GM19351 (cell line): ENCODE measurements at regions not wholly inside any gene's neighbourhood (a gene's known extent, or its start where the extent isn't known, plus 50 kb on each side); places are given as distances from the start of the nearest gene placed in this dataset.

Experiments used
- ATAC-seq: cut with Tn5 transposase; IDR thresholded peaks from one replicate; pipeline ENCODE4 v1.9.1; 2021; ENCODE audit warnings: mild to moderate bottlenecking, moderate library complexity; ENCODE audit not compliant: unreplicated experiment

DNA sequence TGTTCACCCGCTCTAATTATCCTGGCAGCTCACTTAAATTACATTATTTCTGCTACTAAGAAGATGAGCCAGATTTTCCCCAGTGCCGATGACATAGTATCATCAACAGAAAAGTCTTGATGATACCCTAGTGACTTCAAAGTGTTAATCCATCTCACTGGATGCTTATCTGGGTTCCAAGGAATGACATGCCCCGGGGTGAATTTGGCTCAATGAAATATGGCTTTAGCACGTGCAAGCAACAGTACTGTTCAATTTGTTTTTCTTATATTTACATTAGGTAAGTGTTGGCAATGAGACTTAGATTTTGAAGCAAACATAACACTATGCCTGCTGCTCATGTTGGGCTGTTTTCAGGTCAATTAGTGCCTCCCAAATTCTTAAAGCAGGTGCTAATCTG is 548.2 kb upstream of the SLITRK1 start:
- no peak for ATAC-seq

DNA sequence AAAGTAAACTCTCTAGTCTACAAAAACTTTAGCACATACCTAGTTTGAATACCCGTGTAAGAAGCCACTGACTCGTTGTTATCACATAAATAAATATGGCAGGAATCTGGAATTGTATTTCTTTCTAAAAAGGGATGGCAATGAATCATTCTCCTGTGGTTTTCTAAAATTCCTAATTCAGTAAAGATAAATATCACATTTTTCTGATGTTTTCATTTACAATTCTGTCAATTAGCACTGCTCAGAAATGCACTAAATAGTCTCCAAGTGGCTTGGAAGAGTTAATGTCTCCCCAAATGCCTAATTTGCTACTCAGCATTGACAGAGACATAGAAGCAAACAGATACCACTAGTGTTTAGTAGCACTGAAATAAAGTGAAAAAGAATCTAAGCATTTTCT is 547.7 kb upstream of the SLITRK1 start:
- no peak for ATAC-seq

DNA sequence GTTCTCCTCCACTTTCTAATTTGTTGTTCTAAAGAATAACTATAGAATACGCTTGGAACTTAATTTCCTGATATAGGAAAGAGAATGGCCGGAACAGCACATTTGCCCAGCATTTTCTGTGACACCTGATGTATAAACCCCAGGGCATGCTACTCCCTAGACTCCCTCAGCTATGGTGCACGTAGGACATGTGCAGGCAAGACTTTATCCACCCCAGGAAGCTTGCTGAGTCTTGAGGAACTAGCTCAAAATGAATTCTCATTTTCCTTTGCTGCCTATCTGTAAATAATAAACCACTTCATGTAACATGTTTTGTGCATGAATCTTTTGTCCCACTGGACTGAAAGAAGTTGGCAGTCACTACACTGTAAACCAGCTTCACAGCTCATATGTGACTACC is 535.8 kb upstream of the SLITRK1 start:
- no peak for ATAC-seq

DNA sequence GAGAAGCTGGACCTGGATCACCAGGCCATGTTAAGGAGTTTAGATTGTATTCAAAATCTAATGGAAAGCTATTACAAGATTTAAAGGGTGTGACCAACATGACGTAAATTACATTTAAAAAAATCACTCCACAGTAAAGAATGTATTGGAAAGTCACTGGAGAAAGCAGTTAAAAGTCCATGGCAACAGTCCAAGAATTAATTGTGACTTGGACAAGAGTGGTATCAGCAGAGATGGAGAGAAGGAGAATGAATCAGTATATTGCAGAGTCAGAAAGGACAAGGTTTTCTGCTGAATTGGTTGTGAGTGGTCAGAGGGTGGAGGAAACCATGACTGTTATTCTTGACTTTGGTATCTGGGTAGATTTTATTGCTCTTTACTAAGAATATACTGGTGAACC is 535.1 kb upstream of the SLITRK1 start:
- ATAC-seq, result no peak

DNA sequence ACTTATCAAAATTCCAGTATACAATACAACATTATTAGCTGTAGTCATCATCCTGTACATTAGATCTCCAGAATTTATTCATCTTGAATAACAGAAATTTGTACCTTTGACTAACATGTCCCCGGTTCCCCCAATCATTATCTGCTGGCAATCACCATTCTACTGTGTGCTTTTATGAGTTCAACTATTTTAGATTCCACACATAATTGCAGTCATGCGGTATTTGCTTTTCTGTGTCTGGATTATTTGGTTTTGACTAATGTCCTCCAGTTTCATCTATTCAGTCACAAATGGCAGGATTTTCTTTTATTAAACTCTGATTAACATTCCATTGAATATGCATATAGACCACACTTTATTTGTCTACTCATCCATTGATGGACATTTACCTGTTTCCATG is 530.7 kb upstream of the SLITRK1 start:
- no peak for ATAC-seq

DNA sequence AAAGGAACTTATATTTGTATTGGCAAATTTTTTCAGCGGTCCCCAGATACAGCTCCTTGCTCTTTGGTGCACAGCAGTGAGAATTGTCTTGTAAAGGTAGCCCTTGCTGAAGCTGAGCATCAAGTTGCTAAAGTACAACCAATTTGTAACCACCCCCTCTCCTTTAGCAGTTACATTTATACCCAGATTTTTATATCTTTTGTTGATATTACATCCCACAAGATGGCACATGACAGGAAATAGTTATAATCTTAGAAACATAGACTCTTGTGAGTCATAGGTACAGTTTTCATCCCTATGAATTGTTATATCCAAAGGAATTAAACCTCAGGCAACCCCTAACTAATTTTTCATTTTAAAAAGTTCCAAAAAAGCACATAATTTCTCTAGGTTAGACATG is 523.0 kb upstream of the SLITRK1 start:
- no peak for ATAC-seq

DNA sequence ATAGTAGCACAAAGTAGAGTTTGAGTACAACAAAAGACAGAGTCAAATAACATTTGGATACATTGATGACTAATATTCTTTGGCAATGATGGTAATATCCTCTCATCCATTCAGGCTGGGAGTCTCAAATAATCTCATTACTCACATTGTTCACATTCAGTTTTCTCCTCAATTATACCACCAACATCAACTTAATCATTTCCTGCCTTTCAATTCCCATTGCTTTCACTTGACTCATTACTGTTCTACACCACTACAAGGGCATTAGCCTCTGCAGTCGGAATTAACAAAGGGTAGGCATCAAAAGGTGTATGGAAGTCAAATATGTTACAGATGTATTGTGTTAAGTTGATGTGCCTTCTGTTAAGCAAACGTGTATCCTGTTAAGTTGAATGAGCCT is 518.4 kb upstream of the SLITRK1 start:
- no peak for ATAC-seq

DNA sequence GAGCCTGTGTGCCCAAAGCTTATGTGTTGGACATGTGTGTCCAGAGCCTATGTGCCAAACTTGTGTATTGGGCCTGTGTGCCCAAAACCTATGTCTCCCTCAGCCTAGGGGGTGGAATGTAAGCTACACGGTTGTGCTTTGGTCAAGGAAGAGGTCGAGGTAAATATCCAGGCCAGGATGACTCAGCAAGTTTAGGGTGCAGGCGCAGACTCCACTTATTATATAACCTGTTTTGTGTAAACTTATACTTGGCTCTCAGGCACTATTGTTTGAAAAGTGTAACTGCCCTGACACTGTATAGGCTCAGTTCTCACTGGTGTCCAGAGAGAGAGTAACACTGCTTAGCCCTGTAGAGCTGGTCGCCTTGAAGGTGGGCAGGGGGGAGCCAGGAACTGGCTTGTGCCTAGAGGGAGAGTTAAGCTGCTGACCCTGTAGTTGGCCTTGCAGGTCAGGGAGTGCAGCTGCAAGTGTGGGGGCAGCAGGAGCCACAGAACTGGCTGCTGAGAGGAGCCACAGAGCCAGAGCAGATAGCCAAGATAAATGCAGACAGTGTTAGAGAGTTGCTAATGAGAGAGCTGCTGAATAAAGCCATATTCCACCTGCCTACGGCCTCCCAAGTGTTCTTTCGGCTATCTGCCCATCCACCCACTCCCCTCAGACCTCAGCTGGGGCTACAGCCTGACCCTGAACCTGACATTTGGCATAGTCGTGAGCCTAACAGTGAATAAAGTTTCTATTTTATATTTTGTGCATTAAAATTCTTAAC is 517.2 kb upstream of the SLITRK1 start:
- ATAC-seq, result no peak

DNA sequence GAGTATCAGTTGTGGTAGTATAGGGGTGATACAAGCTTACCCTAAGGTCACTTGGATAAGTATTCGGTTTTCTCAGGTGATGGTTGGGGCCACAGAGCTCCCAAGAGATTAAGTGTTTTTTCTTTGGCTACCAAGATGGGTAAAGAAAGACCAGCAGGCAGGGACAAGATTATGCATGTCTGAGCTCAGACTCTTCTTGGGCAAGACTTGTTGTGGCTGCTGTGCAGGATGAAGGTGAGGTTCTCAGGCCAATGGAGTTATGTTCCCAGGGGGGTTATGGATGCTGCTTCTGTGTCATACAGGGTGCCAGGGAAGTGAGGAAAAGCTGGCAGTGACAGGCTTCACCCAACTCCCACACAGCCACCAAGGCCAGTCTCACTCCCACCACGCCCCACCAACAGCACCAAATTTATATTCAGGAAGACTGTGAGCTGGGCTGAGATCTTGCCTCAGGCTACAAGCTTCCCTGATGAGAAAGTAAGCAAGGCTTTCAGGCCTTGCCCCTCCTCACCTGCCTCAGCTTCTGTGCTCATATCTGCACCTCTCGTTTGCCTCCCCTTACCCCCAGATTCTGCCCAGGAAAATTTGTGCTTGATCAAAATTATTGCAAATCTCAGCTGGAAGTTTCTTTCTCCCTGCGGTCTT is 511.8 kb upstream of the SLITRK1 start:
- no peak for ATAC-seq

DNA sequence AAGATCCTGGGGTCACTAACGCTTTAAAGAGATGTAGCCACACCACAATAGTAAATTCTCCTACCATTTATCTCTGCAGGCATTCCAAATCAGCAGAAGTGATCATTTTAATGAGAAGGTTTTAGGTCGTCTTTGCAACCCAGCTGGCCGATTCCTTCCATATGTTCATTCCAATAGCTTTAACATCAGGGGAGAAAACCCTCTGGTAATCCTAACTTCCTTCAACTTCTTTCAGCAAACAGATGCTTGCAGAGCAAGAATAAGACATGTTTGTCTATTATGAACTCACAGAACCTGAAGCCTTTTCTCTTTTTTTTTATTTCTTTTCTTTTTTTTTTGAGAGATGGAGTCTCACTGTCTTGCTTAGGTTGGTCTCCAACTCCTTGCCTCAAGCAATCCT is 498.6 kb upstream of the SLITRK1 start:
- no peak for ATAC-seq

DNA sequence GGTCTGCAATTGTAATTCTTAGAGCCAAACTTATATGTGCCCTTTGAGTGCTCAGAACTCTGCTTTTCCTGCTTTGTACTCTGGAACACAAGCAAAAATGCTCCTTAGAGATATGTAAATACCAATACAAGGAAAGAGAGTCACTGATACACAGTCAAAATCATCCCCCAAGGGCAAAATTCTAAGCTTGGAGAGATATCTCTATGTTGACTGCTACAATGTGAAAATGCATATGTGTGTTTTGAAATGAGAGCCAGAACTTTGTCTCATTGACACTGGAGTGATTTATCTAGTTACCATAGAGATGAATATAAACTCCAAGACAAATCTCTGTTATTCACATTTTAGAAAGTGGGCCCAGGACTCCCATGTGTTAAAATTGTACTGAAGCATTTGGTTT is 494.8 kb upstream of the SLITRK1 start:
- no peak for ATAC-seq

DNA sequence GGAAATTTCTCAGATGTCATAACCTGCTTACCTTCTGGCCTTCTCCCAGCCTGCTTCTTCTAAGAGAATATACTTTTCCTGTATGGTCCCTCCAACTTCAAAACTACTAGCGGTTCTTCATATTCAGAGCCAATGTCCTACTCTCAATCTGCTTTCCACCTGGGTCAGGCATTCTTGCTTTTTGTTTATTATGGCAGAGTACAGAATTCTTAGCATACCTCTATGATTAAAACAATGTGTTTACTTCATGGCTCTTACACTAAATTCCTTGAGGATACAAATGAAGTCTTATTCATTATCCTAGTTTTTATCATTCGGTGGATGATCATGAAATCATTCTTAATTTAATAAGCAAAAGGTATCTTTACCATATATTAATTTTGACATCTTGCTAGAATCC is 484.2 kb upstream of the SLITRK1 start:
- no peak for ATAC-seq

DNA sequence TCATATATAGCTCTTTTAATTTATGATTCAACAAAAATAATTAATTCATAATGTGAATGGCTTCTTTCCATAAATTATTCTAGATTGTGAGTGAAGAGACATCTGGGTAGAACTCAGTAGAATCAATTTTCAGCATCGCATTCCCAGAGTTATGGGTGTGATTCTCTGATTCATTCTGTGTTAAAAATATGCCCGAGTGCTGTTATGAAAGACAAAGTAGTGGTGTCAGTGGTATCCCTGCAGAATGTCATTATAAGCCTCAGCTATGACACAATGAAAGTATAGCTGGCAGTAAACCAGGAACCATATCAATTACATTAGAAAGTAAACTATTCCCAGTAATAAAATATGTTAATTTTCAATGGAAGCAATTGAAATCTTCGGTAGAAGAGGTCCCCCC is 480.5 kb upstream of the SLITRK1 start:
- ATAC-seq, result no peak

DNA sequence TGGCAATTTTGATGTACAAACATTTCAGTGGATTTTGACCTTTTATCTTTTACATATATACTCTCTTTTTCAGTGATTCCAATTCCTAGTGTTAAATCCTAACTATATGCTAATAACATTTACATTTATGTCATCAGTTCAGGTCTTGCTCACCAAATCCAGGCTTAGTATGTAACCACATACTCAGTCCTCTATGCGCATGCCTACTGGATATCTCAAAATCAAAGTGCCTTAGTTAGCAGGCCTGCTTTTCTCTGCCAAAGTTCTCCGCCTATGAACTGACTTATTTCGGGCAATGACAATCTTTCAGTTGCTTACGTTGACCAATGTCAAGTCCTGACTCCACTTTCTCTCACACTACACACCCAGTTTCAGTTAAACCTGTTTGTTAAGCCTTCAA is 478.5 kb upstream of the SLITRK1 start:
- no peak for ATAC-seq

DNA sequence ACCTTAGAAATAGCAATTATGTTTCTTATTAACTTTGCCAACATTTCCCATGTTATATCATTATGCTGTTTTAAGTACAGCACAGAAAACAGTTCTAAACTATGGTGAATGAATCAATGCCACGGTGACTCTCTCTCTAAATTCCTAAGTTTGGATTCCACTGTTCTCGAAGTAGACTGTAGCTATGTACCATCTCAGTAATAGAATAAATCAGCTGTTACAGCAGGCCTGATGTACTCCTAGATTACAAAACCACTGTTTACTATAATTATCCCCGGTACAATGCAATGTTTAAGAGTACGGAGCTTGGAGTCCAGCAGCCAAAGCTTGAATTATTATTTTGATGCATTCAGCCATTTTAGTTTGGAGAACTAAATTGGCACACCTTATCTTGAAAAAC is 476.3 kb upstream of the SLITRK1 start:
- ATAC-seq, result no peak

DNA sequence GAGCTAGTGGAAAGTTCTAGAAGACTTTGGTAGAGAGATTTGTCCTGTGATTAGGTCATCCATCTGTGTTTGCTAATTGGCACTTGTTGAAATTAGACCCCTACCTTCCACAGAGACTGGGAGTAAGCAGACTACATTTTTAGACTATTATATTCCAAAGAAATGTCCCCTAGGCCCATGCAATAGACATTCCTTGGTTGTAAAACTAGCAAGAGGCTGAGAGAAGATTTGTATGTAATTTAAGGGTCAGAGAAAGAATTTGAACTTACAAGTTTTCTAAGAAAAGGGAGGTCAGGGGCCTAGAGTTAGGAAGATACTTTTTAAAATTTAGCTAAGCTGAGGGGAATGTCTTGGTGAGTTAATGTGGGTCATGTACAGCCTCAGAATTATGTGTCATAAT is 470.7 kb upstream of the SLITRK1 start:
- ATAC-seq, result no peak

DNA sequence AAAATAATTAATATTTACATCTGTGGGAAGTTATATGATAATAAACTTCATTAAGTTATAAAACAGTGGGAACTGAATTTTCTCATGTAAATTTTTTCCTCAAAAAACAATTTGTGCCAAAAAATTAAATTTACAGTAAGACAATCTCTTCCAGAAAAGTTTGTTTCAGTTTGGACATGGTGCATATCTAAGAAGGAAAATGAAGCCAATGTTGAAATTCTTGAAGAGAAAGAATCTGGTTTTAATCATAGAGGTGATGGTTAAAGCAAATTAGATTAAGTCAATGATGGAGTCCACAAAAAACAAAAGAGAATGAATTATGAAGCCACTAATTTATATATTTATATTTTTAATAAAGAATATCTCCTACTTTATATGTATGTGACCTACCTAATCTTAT is 457.2 kb upstream of the SLITRK1 start:
- no peak for ATAC-seq

DNA sequence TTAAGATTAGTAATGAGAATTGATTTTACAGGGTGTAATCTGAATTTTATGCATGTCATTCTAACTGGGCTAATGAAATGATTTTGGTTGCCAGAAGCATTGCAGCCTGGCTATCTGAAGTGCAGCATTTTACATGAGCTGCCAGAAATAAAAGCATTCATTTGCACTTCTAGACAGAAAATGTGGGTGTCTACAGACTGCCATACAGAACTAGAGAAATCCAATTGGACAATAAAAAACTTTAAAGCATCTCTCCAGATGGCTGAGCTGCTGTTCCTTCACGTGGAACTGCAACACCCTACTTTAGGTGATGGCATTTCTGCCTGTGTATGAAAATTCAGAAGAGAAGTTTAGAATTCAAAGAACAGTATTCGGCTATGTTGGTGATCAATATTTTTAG is 450.1 kb upstream of the SLITRK1 start:
- no peak for ATAC-seq

DNA sequence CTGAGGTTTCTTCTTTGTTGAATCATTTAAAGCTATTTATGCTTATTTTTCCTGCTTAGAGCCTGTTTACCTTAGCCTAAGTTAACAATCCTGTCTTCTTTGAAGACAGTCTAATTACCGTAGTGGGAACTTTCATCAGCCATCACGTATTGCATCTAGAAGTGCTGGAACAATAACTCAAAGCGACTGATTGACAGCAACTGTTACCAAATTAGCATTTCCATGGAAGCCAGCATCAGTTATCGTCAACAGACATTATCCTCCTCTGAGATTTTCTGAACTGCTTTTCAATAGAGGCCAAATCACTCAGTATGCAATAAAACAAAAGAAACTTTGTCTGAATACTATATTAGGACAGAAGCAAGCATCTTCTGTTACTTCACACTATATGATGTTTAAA is 433.3 kb upstream of the SLITRK1 start:
- no peak for ATAC-seq

DNA sequence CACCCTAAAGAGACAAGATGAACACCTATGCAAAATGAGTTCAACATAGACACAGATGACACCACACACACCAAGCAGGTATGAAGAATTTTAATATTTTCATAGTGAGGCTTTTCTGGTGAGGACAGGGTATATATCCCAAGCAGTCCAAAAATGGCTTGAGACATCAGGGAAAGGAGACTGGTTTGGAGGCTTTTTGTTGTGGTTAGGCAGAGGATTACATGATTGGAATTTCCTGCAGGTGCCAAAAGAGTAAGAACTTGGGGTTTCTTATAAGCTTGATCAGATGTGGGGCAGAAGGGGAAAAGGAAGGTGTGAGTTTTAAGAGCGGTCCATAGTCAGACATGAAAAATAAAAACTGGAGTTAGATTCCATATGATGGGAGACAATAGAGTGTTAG is 420.8 kb upstream of the SLITRK1 start:
- no peak for ATAC-seq

DNA sequence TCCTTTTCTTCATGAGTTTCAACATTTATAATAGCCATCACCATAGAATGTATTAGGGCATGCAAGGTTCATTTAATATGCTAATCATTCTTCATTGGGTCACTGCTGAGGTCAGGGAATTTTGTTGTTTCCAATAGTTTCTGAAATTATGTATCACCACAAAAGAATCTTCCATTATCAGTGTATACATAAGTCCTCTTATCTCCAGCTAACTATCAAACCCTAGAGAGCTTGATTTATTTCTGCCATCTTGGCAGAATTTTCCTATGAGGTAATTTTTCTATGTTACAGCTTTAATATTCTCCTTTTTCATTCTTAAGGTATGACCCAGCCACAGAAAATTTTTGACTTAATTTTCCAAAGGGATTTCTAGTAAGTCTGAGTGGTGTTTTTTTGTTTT is 415.0 kb upstream of the SLITRK1 start:
- no peak for ATAC-seq

DNA sequence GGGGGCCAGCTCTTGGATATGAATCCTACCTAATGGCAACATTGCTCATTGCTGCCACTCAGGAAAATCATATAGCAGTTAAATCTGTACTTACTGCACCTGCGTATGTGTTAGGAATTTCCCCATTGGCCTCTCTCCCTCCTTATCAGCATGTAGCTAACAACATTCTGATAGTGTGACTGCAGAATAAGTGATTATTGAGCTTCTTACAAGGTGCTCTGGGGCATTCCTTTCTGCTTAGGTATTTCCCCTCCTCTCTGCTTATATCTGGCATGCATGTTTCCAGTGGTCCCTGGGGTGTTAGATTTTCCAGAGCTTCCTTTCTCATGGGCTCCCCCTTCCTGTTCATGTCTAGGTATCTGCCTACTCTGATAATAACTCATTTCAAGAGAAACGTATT is 414.1 kb upstream of the SLITRK1 start:
- no peak for ATAC-seq

DNA sequence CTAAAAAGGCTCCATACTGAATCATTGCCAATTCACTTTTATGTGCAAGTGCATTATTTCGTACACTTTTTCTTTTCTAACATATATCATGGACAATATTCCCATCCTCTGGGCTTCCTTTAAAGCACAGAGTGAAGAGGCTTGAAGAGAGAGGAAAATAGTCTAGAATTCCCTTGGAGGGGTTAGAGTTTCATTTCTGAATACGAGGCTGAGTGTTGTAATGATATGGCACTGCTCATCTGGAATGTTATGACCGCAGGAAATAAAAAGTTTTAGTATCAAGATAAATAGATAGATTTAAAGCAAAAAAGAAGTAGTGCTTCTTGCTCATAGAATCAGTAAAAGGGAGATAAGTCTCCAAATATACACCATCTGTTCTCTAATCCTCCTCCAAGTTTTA is 412.3 kb upstream of the SLITRK1 start:
- ATAC-seq, result no peak
